ENCODE measurements at regions not wholly inside any gene's neighbourhood (a gene's known extent, or its start where the extent isn't known, plus 50 kb on each side); places are given as distances from the start of the nearest gene placed in this dataset.

DNA sequence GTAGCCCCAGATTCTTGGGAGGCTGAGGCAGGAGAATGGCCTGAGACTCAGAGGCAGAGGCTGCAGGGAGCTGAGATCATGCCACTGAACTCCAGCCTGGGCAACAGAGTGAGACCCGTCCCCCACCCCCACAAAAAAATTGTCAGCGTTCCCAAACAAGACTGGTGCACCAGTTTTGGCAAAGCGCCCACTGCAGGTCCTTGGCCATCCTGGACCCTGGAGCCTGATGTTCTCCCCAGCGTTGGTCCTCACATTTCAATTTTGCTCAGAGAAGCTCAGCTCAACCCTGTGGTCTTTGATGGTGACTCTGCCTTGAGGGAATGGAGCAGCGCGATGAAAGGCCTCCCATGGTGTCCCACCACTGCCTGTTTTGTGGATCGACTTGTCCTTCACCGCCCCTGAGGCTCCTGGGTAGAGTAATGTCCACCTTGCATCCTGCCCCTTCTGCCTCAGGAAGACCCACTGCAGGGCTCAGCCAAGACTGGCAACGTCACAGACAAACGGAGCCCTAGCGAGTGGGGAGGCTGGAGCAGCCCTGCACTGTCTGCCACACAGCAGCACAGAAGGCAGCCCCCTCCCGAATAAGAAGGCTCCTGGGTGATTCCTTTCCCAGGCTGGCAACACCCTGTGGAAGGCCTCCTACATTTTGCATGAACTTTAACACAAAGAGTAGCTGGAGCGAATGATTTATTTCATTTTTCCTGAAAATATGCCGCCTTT, 410.9 kb downstream of the TCERG1L start:
- TF ChIP-seq CTCF (IDR thresholded peaks at IDR 0.05; ENCODE audit: low read depth, low read length) (no peak), EZH2phosphoT487 (IDR thresholded peaks at IDR 0.05; ENCODE audit: low read depth) (no peak)

Measured in OCI-LY3 (cell line).